Medulla oblongata (tissue), 1 donor: ENCODE measurements at regions not wholly inside any gene's neighbourhood (a gene's known extent, or its start where the extent isn't known, plus 50 kb on each side); places are given as distances from the start of the nearest gene placed in this dataset.

Source experiments
- DNase-seq: peaks from one replicate; pipeline ENCODE4 v3.0.0-alpha.2; 2015; ENCODE audit errors: extremely low spot score

DNA sequence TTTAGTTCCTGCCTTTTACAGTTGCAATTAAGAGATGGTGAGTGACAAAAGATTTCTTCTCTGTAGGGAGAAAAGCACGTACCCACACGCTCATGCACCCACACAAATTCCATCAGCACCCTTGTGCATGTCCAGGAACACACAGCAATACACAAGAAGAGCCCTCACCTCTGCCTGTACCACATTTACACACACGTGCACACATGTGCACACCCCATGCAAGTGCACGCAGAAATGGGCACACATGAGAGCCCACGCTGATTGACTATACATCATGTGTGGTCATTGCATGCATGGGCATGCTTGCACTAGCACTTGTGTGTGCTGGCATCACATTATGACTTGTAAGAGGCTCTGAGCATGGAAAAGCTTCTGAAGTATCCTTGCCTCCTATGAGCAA is 70.5 kb downstream of the SERPINA3 start:
- no peak for DNase-seq

DNA sequence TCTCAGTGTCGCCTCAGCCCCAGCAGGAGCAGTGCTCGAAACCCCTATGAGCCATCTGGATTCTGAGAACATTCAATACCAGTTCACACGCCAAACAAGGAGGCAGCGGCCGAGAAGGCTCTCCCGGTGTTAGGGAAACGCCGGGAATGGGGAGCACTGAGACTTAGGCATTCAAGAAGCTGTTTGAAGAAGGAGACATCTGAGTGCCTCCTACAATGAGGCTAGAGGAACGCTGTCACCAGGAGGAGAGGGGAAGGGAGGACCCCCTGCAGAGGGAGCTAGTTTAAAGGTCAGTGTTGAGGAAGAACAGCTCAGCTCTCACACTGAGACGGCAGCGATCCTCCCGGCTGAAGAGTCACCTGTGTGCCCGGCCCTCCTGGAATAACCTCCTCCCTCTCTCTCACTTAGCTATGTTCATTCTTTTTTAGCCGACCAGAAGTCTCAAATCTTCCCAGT is 69.9 kb downstream of the SERPINA3 start:
- no peak for DNase-seq

DNA sequence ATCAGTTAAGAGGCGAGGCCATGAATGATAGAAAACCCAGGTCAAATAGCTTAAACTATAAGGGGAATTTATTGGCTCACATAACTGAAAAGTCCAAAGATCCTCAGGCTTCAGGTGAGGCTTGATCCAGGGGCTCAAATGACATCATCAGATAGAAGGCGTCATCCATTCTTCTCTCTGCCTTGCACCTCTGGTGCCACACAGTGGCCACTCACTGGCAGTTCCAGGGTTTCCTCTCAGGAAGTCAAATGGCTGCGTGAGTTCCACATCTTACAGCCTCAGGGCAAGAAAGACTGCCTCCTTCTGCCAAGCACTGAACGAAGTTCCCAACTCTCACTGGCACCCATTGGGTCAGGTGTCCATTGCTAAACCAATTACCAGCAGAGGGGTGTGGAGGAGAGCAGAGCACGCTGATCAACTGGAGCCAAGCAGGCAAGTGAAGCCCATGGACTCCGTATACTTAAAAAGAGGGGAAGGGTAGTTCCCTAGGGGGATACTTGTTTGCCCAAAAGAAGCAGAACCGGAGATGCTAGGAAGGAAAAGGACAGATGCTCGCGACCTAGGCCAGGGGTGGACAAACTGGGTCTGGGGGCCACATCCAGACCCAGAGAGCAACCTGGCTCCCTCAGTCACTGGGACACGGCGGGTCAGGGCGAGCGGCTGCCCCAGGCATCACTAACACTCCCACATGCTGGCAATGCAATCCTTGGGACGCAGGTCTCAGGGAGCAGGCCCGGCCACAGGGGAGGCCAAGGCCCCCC is 69.3 kb downstream of the SERPINA3 start:
- no peak for DNase-seq

DNA sequence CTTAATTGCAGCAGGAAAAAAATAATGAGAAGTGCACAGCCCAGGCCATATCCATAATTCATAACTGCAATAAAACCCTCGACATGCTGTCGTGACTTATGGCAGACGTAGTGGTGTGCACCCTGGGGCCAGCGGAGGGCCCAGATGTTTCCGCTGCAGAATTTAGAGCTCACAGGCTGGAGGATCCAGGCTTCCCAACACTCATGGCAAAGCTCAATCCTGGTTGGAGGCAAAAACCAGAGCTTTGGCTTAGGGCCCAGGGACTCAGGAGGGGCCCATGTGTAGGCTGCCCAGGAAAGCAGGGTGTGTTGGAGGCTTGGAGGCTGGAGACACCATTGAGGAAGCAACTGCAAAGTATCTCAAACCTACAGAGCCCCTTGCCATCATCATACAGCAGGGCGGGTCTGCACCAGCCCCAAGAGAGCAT is 68.7 kb downstream of the SERPINA3 start:
- DNase-seq, result no peak

DNA sequence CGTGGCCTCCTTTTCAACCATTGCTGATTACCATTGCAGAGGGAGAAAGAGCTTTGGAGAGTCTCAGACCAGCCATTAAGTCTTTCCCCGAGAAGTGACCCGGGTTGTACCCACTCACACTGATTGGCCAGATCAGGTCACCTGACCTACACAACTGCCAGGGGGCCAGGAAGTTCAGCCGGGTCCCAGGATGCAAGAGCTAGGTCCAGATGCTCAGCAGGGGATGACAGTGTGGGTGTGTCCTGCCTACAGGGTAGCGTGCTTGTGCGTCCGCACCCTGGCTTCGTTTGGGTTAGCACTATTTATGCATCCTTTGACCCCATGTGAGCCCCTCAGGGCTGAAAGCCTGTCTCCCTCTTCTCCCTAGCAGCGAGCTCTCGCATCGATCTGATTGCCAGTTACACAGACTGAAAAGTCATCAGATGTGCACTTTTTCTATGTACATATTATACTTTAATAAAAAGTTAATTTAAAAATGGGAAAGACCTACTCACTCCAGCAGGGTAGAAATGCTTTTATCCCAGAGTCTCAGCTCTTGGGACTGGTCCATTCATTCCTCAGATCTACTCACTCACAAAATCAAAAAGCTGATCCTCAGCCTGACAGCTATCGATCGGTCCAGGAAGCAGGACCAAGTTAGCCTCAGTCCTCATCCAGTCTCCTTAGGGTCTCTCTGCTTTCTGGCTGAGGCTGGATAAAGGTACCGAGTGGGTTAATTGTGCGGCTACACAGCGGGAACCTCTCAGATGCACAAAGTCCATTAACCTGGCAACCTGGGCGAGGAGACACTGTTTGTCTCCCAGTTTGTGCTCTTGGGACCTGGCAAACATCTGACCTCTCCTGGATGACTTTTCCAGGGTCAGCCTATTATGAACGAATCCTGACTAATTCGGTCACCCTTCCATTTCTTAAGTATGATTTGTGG is 68.0 kb downstream of the SERPINA3 start:
- DNase-seq, result no peak

DNA sequence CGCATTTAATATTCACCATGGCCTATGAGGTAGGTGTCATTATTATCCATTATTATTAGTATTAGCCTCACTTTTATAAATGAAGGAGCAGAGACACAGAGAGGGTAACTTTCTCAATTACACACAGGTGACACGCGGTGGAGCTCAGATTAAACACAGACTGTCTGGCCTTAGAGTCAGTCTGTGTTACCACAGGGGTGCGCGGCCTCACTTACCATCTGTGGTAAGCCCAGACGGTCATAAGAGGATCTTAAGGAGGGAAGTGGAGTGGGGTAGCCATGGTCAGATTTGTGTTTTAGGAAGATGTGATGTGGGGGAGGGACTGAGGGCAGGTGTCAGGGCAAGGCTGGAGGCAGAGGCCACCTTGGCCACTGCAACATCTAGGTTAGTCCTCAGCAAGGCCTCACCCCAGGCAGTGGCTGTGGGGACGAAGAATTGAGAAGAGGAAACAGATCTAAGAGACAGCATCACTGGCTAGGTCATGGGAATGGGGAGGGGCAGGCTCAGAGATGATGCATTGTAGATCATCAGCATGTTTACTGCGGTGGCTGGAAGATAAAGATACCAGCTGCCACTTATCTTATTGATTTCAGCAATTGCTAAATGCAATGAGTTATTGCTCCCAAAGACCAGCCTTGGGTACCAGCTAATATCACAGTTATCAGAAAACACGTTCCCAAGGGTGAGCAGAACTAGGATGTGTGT is 67.1 kb downstream of the SERPINA3 start:
- DNase-seq, result no peak

DNA sequence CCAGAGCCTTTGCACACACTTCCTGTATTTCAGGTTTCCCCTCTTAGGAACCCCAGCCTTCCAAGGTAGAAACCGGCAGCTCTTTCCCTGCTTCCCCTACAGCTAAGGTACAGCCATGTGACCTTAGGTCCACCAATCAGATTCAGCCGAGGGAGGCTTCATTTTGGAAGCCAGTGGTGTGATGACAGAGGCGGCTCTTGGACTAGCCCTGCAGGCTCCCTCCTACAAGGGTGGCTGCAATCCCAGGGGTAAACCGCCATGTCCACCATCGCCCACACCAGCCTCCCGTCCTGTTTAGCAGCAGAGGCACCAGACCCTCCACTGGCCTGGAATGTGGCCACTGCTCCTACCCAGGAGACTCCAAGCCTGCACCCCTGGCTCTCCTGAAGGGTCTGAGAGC is 65.6 kb downstream of the SERPINA3 start:
- no peak for DNase-seq

DNA sequence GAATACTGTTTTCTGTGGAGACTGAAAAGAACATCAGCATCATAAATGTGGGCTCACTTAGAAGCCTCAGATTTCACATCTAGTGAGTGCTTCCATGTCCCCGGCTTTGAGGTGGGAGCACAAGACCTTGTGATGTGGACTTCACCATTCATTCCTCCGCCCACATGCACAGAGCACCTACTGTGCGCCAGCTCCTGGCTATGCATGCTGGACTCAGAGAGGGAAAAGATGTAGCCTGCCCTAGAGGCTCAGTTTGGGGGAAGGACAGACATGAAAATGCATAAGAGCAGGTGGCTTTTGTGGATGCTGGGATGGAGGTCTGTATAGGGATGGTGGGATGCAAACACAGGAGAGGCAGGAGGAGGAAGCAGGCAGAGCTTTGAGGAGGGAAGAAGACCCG is 65.0 kb downstream of the SERPINA3 start:
- no peak for DNase-seq

DNA sequence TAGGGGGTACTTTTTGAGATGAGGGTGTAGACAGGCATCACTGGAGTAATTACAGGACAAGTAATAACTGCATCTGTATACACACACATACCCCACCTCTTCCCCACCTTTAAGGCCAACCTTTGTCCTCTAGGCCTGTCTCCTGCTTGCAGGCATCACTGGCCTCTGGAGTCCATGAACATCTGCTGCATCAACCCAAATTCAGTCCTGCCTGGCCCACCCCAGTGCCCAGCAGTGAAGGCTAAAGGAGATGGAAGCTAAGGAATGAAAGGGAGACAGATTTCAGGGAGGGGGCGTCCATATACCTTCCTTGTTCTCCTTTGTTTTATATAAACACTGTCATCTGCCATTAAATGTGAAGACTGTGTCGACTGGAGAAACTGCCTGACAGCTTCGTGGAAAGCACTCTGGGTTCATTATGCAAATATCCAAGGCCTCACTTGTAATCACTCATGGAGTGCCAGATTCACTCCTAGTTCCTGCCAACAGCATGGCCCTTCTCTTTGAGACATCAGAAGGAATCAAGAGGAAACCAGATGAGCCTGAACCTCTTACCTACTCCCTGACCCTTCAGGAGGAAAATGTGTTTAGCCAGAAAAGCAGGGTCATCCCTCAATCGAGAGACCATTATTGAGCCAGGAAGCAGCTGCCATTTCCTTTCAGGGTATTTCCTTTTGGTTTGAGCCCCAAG is 64.4 kb downstream of the SERPINA3 start:
- no peak for DNase-seq

DNA sequence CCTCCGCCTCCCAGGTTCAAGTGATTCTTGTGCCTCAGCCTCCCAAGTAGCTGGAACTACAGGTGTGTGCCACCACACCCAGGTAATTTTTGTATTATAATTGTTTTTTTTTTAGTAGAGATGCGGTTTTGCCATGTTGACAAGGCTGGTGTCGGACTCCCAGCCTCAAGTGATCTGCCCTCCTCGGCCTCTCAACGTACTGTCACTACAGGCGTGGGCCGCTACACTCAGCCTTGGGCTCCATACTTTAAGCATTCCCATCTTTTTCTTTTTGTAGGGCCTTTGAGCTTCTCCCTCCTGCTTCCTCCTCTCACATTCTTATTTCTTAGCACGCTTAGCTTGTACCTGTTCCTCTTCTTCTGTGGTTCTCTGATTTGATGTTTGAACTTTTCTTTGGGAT is 62.8 kb downstream of the SERPINA3 start:
- DNase-seq, result no peak

DNA sequence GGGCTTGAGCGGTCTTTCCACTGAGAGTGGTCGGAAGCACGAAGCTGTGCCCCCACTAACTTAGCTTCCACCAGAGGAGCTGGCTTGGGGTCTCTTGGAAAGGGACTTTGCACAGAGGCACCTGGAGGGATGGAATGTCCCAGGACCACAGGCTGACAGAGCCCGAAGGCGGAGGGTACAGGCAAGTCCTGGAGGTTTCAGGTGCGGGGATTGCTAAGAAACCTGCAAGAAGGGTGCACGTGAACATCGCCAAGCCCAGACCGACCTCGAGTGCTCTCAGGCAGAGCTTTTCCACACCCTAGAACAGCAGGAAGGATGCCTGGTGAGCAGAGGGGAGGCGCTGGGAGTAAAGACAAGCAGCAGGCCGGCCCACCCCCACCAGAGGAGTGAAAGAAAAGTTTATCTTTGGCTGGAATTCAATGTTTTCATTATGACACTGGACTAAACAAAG is 61.6 kb downstream of the SERPINA3 start:
- no peak for DNase-seq
